ENCODE measurements at regions not wholly inside any gene's neighbourhood (a gene's known extent, or its start where the extent isn't known, plus 50 kb on each side); places are given as distances from the start of the nearest gene placed in this dataset.

DNA sequence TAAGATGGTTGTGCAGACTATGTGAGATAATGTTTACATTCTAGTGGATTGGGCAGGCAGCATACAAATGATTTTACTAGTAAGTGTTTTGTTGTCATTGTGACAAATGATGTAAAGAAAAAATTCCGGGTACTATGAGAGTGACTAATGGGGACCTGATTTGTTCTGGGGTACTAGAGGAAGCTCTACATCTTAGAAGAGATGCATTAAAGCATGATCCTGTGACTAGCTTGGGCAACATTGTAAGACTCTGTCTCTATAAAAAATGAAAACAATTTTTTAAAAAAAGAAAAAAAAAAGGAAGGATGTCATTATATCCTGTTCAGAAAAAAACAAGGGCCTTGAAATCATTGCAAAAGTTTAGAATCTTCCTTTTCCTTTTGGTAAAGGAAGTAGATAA is 58.1 kb upstream of the MYRIP start:
- DNase-seq, result no peak

DNA sequence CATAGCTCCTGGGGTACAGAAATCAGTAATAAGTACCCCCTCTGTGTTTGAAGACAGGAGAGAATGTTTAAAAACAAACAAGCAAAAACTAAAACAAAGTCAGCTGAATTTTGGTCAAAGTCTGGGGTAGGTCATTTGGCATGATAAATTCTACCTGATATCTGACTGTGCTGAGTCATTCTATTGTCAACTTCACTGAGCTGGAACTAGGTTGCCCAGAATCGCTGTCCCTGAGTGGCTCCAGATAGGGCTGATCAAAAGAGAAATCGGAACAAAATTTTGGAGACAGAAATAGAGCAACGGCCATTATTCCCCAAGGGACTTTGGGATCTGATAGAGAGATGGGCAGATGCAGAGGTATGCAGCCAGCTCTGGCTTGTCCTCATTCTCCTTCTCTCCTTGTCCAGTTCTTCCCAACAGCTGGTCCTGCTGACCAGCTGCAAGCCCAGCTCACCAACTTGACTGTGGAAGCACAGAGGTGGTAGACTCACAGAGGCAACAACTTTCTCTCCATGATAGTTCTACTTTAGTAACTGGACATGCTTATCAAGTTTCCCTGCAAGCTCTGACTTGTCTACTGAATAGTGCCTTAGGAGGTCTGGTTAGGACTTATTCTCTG is 57.3 kb upstream of the MYRIP start:
- DNase-seq, result no peak

- no peak for DNase-seq
Measured at GRCh38 chr3:39752751-39753150, 56.7 kb upstream of the MYRIP start.

- DNase-seq, result no peak
Measured at GRCh38 chr3:39753391-39753790, 56.0 kb upstream of the MYRIP start.

- DNase-seq, result no peak
Measured at GRCh38 chr3:39754549-39754948, 54.9 kb upstream of the MYRIP start.

DNA sequence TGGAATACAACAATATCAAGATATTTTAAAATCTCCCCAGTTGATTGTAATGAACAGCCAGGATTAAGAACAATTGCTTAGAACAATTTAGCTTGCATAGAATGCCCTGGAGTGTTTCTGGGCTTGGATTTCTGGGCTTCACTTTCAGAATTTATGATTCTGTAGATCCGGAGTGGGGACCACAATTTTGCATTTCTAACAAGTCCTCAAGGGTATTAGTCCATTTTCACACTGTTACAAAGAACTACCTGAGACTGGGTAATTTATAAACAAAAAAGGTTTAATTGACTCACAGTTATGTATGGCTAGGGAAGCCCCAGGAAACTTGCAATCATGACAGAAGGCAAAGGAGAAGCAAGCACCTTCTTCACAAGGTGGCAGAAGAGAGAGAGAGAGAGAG is 54.3 kb upstream of the MYRIP start:
- DNase-seq, result no peak

DNA sequence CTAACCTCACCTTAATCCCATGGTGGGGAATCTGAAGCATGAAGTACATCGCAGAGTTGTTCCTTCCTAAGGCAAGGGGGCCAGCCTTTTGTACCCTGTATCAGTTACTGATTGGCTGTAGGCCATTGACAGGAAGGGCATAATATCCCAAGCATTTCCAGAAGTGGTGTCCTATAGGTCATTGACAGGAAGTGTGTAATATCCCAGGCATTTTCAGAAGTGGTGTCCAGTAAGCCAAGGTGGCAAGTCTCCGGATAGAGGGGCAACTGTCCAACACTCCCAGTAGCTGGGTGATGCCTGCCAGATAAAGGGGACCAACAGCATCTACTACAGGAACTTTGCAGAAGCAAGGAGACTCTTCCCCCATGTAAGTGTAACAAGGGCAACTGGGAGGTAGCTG is 52.1 kb upstream of the MYRIP start:
- DNase-seq, result no peak
